ENCODE measurements at regions not wholly inside any gene's neighbourhood (a gene's known extent, or its start where the extent isn't known, plus 50 kb on each side); places are given as distances from the start of the nearest gene placed in this dataset.

- in situ Hi-C loops (cut with HindIII; ENCODE audit: low pct_ligation_motif_present, low pct_unique_long_range_greater_than_20kb, low sequenced_read_pairs): no loop called here
- no peak for DNase-seq
These were observed 73.2 kb upstream of the DOCK9 start for GRCh38 chr13:99050983-99051488.

- DNase-seq: no peak
- in situ Hi-C loops (cut with HindIII; ENCODE audit: low pct_ligation_motif_present, low pct_unique_long_range_greater_than_20kb, low sequenced_read_pairs): no loop called here
These were observed 74.0 kb upstream of the DOCK9 start for GRCh38 chr13:99051768-99052455.

GRCh38 chr13:99053636-99054233 is 75.9 kb upstream of the DOCK9 start:
- in situ Hi-C loops (cut with HindIII; ENCODE audit: low pct_ligation_motif_present, low pct_unique_long_range_greater_than_20kb, low sequenced_read_pairs): no loop called here
- DNase-seq: no peak

GRCh38 chr13:99055281-99055680 is 77.4 kb upstream of the DOCK9 start:
- in situ Hi-C loops (cut with HindIII; ENCODE audit: low pct_ligation_motif_present, low pct_unique_long_range_greater_than_20kb, low sequenced_read_pairs): no loop called here
- no peak for DNase-seq

GRCh38 chr13:99055735-99056134 is 77.9 kb upstream of the DOCK9 start:
- DNase-seq: no peak
- in situ Hi-C loops (cut with HindIII; ENCODE audit: low pct_ligation_motif_present, low pct_unique_long_range_greater_than_20kb, low sequenced_read_pairs): no loop called here

GRCh38 chr13:99056381-99057014 is 78.6 kb upstream of the DOCK9 start:
- no peak for DNase-seq
- in situ Hi-C loops (cut with HindIII; ENCODE audit: low pct_ligation_motif_present, low pct_unique_long_range_greater_than_20kb, low sequenced_read_pairs): no loop called here

GRCh38 chr13:99057310-99057975 is 79.6 kb upstream of the DOCK9 start:
- in situ Hi-C loops (cut with HindIII; ENCODE audit: low pct_ligation_motif_present, low pct_unique_long_range_greater_than_20kb, low sequenced_read_pairs): no loop called here
- DNase-seq: no peak

GRCh38 chr13:99058527-99059495 is 80.9 kb upstream of the DOCK9 start:
- DNase-seq: no peak
- in situ Hi-C loops (cut with HindIII; ENCODE audit: low pct_ligation_motif_present, low pct_unique_long_range_greater_than_20kb, low sequenced_read_pairs): no loop called here

GRCh38 chr13:99059498-99060075 is 81.7 kb upstream of the DOCK9 start:
- DNase-seq: no peak
- in situ Hi-C loops (cut with HindIII; ENCODE audit: low pct_ligation_motif_present, low pct_unique_long_range_greater_than_20kb, low sequenced_read_pairs): no loop called here

GRCh38 chr13:99061411-99061810 is 83.5 kb upstream of the DOCK9 start:
- in situ Hi-C loops (cut with HindIII; ENCODE audit: low pct_ligation_motif_present, low pct_unique_long_range_greater_than_20kb, low sequenced_read_pairs): no loop called here
- no peak for DNase-seq

GRCh38 chr13:99062593-99062992 is 84.7 kb upstream of the DOCK9 start:
- in situ Hi-C loops (cut with HindIII; ENCODE audit: low pct_ligation_motif_present, low pct_unique_long_range_greater_than_20kb, low sequenced_read_pairs): no loop called here
- peak; percentile 46 for DNase-seq

GRCh38 chr13:99063178-99063577 is 85.3 kb upstream of the DOCK9 start:
- in situ Hi-C loops (cut with HindIII; ENCODE audit: low pct_ligation_motif_present, low pct_unique_long_range_greater_than_20kb, low sequenced_read_pairs): no loop called here

GRCh38 chr13:99063952-99064351 is 86.1 kb upstream of the DOCK9 start:
- DNase-seq: no peak
- in situ Hi-C loops (cut with HindIII; ENCODE audit: low pct_ligation_motif_present, low pct_unique_long_range_greater_than_20kb, low sequenced_read_pairs): no loop called here

More at GRCh38 chr13:99063178-99063577, 85.3 kb upstream of the DOCK9 start:
- no peak for DNase-seq

- no peak for DNase-seq
- in situ Hi-C loops (cut with HindIII; ENCODE audit: low pct_ligation_motif_present, low pct_unique_long_range_greater_than_20kb, low sequenced_read_pairs): no loop called here
These were observed 86.9 kb upstream of the DOCK9 start for GRCh38 chr13:99064624-99065234.

GRCh38 chr13:99065235-99066015 is 87.6 kb upstream of the DOCK9 start:
- DNase-seq: no peak
- in situ Hi-C loops (cut with HindIII; ENCODE audit: low pct_ligation_motif_present, low pct_unique_long_range_greater_than_20kb, low sequenced_read_pairs): no loop called here

- in situ Hi-C loops (cut with HindIII; ENCODE audit: low pct_ligation_motif_present, low pct_unique_long_range_greater_than_20kb, low sequenced_read_pairs): no loop called here
These were observed 88.4 kb upstream of the DOCK9 start for GRCh38 chr13:99066219-99066618.

More at GRCh38 chr13:99066219-99066618, 88.4 kb upstream of the DOCK9 start:
- no peak for DNase-seq
